Keratinocyte (primary cell): ENCODE measurements at regions not wholly inside any gene's neighbourhood (a gene's known extent, or its start where the extent isn't known, plus 50 kb on each side); places are given as distances from the start of the nearest gene placed in this dataset.

Source experiments
- CTCF ChIP-seq, 3 experiments: IDR thresholded peaks in 1 of 3; conservative IDR thresholded peaks in 1 of 3; optimal IDR thresholded peaks in 1 of 3; 2 replicates in 2 of 3; 3 replicates in 1 of 3; pipeline versions ENCODE3 to v1.5.1; 2011; ENCODE audit warnings: low read length in 3 of 3, mild to moderate bottlenecking in 3 of 3, moderate library complexity in 2 of 3, control low read depth in 1 of 3, inconsistent platforms in 1 of 3; ENCODE audit not compliant: insufficient read depth in 2 of 3; ENCODE audit errors: extremely low read depth in 1 of 3
- EZH2 ChIP-seq: IDR thresholded peaks from one replicate; pipeline ENCODE4 v1.6.1; 2012; ENCODE audit warnings: inconsistent platforms, mild to moderate bottlenecking, low read length, moderate library complexity

GRCh38 chr2:39947294-39948015, 168.4 kb upstream of the THUMPD2 start:
- TF ChIP-seq CTCF (optimal IDR thresholded peaks at IDR 0.05 in 1 of 3, IDR thresholded peaks at IDR 0.05 in 1 of 3, conservative IDR thresholded peaks at IDR 0.05 in 1 of 3; ENCODE audit: extremely low read depth in 1 of 3, insufficient read depth in 2 of 3, low read length in 3 of 3): no peak
- TF ChIP-seq EZH2: no peak
